Fibroblast of lung (primary cell): ENCODE measurements at regions not wholly inside any gene's neighbourhood (a gene's known extent, or its start where the extent isn't known, plus 50 kb on each side); places are given as distances from the start of the nearest gene placed in this dataset.
"Not testable (repeated sequence)": the region's sequence is repeated elsewhere in the genome, so short reads cannot be mapped to it uniquely, and the experiment has no call there.

Source experiments
- DNase-seq, 2 donors: peaks; one replicate each; pipeline versions ENCODE4 v3.0.0 to v3.0.0-alpha.2; 2010; ENCODE audit warnings: low read depth in 2 of 2
- H2AFZ ChIP-seq: 2 replicates; pipeline ENCODE4 v1.5.1; 2012; ENCODE audit warnings: low read length, control low read depth, inconsistent platforms
- H3K27ac ChIP-seq: 2 replicates; pipeline ENCODE4 v1.5.1; 2011; ENCODE audit warnings: low read length, control low read depth; ENCODE audit not compliant: insufficient read depth
- H3K27me3 ChIP-seq: 2 replicates; pipeline ENCODE4 v1.5.1; 2011; ENCODE audit warnings: mild to moderate bottlenecking, low read length; ENCODE audit not compliant: control insufficient read depth, insufficient read depth
- H3K36me3 ChIP-seq: 2 replicates; pipeline ENCODE4 v1.5.1; 2011; ENCODE audit warnings: low read length; ENCODE audit not compliant: control insufficient read depth, insufficient read depth
- H3K4me1 ChIP-seq: 2 replicates; pipeline ENCODE4 v1.5.1; 2011; ENCODE audit warnings: low read length; ENCODE audit not compliant: control insufficient read depth, insufficient read depth; ENCODE audit errors: extremely low read depth
- H3K4me2 ChIP-seq: 2 replicates; pipeline ENCODE4 v1.5.1; 2011; ENCODE audit warnings: low read length, control low read depth; ENCODE audit not compliant: insufficient read depth; ENCODE audit errors: extremely low read depth
- H3K4me3 ChIP-seq, 4 experiments: fragments of 200-600 bp in 1 of 4; sonication (generic) in 1 of 4; replicated peaks in 1 of 4; 2 replicates each; pipeline ENCODE4 v1.5.1; 2011 to 2016; ENCODE audit warnings: low read length in 4 of 4, low read depth in 3 of 4, mild to moderate bottlenecking in 3 of 4, control low read depth in 2 of 4, inconsistent platforms in 1 of 4, mixed read lengths in 1 of 4; ENCODE audit not compliant: insufficient read depth in 1 of 4; ENCODE audit errors: control extremely low read depth in 1 of 4
- H3K79me2 ChIP-seq: 2 replicates; pipeline ENCODE4 v1.5.1; 2012; ENCODE audit warnings: mild to moderate bottlenecking, low read length, inconsistent platforms; ENCODE audit not compliant: control insufficient read depth, insufficient read depth
- H3K9ac ChIP-seq: 2 replicates; pipeline ENCODE4 v1.5.1; 2011; ENCODE audit warnings: mild to moderate bottlenecking, low read length, control low read depth; ENCODE audit not compliant: insufficient read depth
- H3K9me3 ChIP-seq: 2 replicates; pipeline ENCODE4 v1.5.1; 2012; ENCODE audit warnings: low read depth, low read length; ENCODE audit not compliant: control insufficient read depth, insufficient read depth
- H4K20me1 ChIP-seq: 2 replicates; pipeline ENCODE4 v1.5.1; 2011; ENCODE audit warnings: low read length; ENCODE audit not compliant: control insufficient read depth, insufficient read depth; ENCODE audit errors: extremely low read depth
- CTCF ChIP-seq, 2 donors: IDR thresholded peaks in 1 of 2; conservative IDR thresholded peaks in 1 of 2; 1 replicate in 1 of 2; 2 replicates in 1 of 2; pipeline ENCODE4 v1.5.1; 2011 to 2012; ENCODE audit warnings: low read length in 2 of 2, control low read depth in 1 of 2, inconsistent platforms in 1 of 2, low read depth in 1 of 2, mild to moderate bottlenecking in 1 of 2
- EZH2 ChIP-seq: IDR thresholded peaks from 2 replicates; pipeline ENCODE4 v1.5.1; 2012; ENCODE audit warnings: low read length, control low read depth, mild to moderate bottlenecking; ENCODE audit errors: missing control alignments

- TF ChIP-seq CTCF (conservative IDR thresholded peaks at IDR 0.05 in 1 of 2, IDR thresholded peaks at IDR 0.05 in 1 of 2; ENCODE audit: low read depth in 1 of 2, low read length in 2 of 2) (no peak), EZH2 (no peak)
- Histone ChIP-seq H4K20me1 (no peaks in the 10 kb centered on the region), H3K4me2 (no peak overlapping the region), H3K4me3 (no peak overlapping the region), H2AFZ (no peak overlapping the region), H3K27me3 (no peaks in the 10 kb centered on the region), H3K79me2 (no peaks in the 10 kb centered on the region), H3K9ac (no peak overlapping the region), H3K27ac (no peak overlapping the region), H3K36me3 (no peaks in the 10 kb centered on the region), H3K4me1 (peaks cover 4% of the 10 kb centered on the region), H3K9me3 (no peaks in the 10 kb centered on the region)
- DNase-seq: no peak
Observed at GRCh38 chr2:61660511-61661388, 122.6 kb upstream of the XPO1 start.

GRCh38 chr2:61658841-61659780 lies 121.0 kb upstream of the XPO1 start:
- DNase-seq: peak; percentile 51 to 65
- Histone ChIP-seq H3K79me2 (no peaks in the 10 kb centered on the region), H3K36me3 (no peaks in the 10 kb centered on the region), H3K9me3 (no peaks in the 10 kb centered on the region), H2AFZ (peak overlapping the region; percentile 25), H3K9ac (no peak overlapping the region), H3K4me1 (peaks cover 4% of the 10 kb centered on the region), H3K27me3 (no peaks in the 10 kb centered on the region), H4K20me1 (no peaks in the 10 kb centered on the region), H3K4me3 (no peak overlapping the region), H3K27ac (no peak overlapping the region), H3K4me2 (peak overlapping the region; percentile 33)
- TF ChIP-seq CTCF (conservative IDR thresholded peaks at IDR 0.05 in 1 of 2, IDR thresholded peaks at IDR 0.05 in 1 of 2; ENCODE audit: low read depth in 1 of 2, low read length in 2 of 2): peak; percentile 45 to 70
- TF ChIP-seq EZH2: no peak

GRCh38 chr2:61649946-61650345 lies 111.8 kb upstream of the XPO1 start:
- not testable (repeated sequence) for H3K9me3 ChIP-seq, H3K9ac ChIP-seq, H4K20me1 ChIP-seq, H3K27me3 ChIP-seq, H2AFZ ChIP-seq, H3K27ac ChIP-seq, H3K4me1 ChIP-seq, H3K36me3 ChIP-seq, H3K4me2 ChIP-seq, H3K4me3 ChIP-seq, H3K79me2 ChIP-seq
- DNase-seq: peak in 1 of 2 donors; percentile 32
